Prostate gland (tissue), 2 donors: ENCODE measurements at regions not wholly inside any gene's neighbourhood (a gene's known extent, or its start where the extent isn't known, plus 50 kb on each side); places are given as distances from the start of the nearest gene placed in this dataset.

Experiments used
- POLR2AphosphoS5 ChIP-seq: sonication (generic); formaldehyde crosslinking; IDR thresholded peaks from one replicate; pipeline ENCODE4 v1.6.1; 2017; ENCODE audit warnings: antibody characterized with exemption
- TF ChIP-seq, protein P1 (sequence below), 4 experiments: fragments of 200-600 bp in 2 of 4; fragments of 450-650 bp in 2 of 4; sonication (generic) in 2 of 4; IDR thresholded peaks; 1 replicate in 3 of 4; 2 replicates in 1 of 4; pipeline ENCODE4 v1.5.1; 2016 to 2019; ENCODE audit warnings: antibody characterized with exemption in 4 of 4, mild to moderate bottlenecking in 2 of 4, moderate library complexity in 2 of 4

DNA sequence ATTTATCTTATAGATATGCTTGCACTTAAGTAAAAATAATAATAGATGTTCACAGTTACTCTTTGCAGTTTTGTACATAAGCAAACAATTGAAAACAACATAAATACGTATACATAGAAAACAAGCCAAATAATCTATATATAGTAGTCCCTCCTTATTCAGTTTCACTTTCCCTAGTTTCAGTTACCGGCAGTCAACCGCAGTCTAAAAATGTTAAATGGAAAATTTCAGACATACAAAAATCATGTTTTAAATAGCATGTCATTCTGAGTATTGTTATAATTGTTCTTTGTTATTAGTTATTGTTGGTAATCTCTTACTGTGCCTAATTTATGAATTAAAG lies 262.0 kb downstream of the CGGBP1 start:
- TF ChIP-seq, protein P1, sequence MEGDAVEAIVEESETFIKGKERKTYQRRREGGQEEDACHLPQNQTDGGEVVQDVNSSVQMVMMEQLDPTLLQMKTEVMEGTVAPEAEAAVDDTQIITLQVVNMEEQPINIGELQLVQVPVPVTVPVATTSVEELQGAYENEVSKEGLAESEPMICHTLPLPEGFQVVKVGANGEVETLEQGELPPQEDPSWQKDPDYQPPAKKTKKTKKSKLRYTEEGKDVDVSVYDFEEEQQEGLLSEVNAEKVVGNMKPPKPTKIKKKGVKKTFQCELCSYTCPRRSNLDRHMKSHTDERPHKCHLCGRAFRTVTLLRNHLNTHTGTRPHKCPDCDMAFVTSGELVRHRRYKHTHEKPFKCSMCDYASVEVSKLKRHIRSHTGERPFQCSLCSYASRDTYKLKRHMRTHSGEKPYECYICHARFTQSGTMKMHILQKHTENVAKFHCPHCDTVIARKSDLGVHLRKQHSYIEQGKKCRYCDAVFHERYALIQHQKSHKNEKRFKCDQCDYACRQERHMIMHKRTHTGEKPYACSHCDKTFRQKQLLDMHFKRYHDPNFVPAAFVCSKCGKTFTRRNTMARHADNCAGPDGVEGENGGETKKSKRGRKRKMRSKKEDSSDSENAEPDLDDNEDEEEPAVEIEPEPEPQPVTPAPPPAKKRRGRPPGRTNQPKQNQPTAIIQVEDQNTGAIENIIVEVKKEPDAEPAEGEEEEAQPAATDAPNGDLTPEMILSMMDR (IDR thresholded peaks at IDR 0.05): no peak
- no peak for TF ChIP-seq POLR2AphosphoS5
